Femur (tissue), 1 donor: ENCODE measurements at regions not wholly inside any gene's neighbourhood (a gene's known extent, or its start where the extent isn't known, plus 50 kb on each side); places are given as distances from the start of the nearest gene placed in this dataset.
A peak's percentile ranks its signal among the peaks of the same experiment; 100 is the strongest.

Source experiments
- DNase-seq: peaks from one replicate; pipeline ENCODE4 v3.0.0-alpha.2; 2017

DNA sequence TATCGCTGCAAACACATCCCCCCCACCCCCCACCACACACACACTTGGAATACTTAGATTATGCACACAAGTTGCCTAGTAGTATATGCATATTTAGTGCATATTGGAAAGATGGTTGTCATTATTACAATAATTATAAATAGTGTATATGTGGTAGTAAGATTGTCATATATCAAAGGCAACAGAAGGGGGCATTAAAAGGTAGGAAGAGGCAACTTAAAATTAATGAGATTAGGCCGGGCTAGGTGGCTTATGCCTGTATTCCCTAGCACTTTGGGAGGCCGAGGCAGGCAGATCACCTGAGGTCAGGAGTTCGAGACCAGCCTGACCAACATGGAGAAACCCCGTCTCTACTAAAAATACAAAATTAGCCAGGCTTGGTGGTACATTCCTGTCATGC lies 52.1 kb downstream of the GSC start:
- no peak for DNase-seq

DNA sequence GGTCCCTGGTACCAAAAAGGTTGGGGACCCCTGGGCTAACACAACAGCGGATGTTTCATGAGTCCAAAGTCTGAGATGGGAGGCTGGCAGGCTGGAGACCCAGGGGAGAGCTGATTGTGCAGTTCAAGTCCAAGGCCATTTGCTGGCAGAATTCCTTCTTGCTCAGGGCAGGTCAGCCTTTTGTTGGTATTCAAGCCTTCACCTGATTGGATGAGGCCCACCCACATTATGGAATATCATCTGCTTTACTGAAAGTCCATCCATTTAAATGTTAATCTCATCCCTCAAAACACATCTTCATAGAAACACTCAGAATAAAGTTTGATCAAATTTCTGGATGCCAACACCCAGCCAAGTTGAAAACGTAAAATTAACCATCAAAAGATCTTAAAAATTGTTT lies 52.9 kb downstream of the GSC start:
- no peak for DNase-seq

DNA sequence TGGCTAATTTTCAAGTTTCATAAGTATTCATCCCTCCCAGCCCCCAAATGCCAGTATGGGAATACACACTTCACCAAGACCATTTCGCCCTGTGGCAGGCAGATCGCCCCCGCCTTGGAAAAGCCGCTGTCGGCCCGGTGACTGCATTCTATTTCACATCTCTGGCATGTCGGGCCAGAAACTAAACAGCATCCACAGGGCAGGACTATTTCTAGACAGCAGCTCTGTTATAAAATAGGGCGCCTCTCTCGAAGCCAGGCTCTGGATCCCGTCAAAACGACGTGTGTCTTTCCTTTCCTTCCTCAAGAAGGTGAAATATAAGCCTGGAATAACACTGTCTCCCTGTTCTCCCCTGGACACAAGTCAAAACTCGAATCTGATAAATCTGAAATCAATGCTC lies 56.8 kb downstream of the GSC start:
- DNase-seq = no peak

DNA sequence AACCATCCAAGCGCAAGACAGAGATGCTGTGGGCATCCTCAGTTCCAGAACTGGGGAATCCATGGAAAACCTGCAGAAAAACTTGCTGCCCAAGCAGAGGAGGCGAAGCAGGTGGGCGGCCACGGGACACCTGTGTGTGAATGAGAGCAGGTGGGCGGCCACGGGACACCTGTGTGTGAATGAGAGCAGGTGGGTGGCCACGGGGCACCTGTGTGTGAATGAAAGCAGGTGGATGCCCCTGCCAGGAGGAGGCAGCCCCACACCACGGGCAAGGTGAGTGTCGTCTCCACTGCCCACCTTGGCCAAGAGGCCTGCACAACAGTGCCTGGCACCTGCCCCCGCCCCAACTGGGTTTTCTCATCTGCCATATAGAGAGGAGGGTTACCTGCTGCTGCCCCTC lies 59.2 kb downstream of the GSC start:
- no peak for DNase-seq

DNA sequence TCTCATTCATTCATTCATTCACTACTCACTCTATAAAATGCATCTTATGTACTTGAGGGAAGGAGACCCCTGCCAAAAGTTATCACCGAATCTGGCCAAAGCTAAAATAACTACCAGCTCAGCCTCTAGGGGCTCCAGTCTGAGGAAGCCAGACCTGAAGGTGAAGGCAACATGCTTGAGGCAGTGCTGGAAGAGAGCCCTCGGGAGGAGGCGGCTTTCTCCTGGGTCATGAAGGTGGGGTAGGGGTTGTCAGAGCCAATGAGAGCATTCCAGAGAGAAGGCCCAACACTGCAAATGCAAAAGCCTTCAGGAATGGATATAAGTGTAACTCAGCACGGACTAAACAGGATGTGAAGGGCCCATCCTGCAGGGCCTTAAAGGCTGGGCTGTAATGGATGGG lies 62.4 kb downstream of the GSC start:
- no peak for DNase-seq

DNA sequence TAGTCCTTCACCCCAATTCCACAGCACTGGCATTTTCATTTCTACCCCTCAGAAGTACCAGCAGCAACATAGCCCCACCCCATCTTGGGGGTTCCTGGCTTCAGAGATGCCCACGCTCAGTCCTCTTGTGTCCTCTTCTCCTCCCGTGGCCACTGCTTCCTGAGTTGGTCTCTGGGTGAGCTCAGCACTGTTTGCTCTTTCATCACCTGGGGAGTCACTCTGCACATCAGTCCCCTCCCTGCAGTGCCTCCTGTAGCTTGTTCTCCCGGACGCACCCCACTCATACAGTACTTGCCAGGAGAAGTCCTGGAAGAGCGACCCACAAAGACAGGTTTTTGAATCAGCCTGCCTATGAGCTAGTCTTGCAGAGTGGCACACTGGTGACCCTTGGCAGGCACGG lies 63.8 kb downstream of the GSC start:
- DNase-seq = no peak

DNA sequence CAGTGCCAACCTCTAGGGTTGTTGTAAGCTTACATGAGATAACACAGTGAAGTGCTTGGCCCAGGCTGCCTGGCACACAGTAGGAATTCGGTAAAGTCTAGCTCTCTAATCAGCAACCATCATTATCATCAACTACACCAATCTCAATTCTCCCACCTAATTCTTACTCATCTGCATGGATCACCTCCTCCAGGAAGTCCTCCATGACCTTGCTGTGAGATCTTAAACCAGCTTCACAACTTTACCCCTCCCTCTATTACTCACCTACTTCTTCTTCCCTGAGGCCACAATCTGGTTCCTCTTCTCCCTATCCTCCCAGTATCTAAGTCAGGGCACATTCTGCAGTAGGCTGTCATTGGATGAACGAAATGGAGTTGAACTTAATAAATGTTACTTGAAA lies 67.3 kb downstream of the GSC start:
- no peak for DNase-seq

DNA sequence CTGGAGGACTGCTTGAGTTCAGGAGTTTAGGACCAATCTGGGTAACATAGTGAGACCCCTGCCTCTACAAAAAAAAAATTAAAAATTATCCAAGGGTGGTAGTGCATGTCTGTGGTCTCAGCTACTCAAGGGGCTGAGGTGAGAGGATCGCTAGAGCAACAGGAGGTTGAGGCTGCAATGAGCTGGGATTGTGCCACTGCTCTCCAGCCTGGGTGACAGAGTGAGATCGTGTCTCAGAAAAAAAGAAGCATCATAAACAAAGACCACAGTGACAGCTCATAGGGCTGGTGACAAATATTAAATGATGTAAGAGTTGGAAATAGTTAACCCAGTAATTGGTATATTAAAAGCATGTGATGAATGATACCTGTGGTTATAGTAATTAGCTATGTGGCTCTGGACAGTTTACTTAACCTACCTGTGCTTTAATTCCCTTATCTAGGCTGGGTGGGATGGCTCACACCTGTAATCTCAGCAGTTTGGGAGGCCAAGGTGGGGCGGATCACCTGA lies 68.0 kb downstream of the GSC start:
- DNase-seq = no peak

DNA sequence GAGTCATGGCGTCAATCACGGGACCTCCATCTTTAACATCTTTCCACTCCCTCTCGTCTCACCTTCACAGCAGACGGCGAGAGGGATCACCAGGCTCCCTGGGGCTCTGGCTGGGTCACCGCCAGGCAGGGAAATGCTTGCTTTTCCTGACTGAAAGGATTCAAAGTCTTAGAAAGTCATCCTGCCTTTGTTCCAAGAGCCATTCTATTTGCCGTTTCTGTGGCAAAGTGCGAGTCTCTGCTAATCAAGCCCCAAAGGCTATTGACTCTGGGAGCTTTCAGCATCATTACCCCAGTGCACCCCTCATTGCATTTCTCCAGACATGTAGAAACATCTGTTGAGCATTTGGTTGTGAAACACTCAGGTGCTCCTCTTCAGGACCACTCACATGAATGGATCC lies 69.6 kb downstream of the GSC start:
- DNase-seq = no peak

DNA sequence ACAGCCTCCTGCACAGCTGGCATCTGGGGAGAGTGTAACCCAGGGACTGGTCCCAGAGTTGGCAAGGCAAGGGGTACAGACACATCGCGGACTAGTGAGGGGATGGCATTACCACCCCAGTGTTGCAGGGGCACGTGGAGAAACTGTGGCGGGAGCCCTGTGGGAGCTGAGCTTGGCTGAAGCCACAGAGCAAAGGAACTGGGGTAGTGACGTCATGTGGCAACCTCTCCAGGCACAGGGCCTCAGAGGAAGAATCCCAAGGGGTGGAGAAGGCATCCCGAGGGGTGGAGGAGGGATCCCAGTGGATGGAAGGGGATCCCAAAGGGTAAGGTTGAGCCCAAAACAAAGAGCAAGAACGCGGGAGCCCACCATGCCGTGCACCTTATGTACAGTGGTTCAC lies 70.1 kb downstream of the GSC start:
- no peak for DNase-seq

DNA sequence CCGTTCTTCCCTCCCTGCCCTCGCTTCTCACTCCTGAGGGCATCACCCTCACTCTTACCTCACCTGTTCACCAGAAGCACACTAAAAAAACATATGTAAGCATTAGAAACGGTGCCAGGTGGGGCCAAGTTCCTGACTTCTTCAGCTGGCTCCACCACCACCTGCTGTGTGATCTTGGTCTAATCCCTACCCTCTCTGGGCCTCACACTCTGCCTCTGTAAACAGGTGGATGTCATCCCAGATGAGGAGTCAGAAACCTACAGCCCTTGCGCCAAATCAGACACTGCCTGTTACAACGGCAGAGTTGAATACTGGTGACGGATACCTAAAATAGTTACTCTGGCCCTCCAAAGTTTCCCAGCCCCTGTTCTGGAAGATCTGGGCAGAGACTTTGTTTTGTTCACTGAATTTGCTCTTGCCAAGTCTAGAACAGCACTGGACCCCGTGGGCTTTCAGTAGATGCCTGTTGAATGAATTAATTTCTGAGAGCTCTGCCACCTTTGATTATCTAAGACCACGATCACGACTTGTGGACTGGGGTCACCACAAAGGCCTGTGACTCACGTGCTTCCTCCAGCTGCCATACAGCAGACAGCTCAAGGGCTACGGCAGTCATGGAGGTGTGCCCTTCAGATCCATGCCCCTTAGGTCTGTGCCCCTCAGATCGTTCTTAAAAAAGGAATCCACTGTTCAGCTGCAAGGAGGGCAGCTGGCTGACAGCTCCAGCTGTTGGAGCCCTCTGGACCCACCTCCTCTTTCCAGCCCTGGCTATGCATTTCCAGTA lies 71.9 kb downstream of the GSC start:
- DNase-seq = no peak

DNA sequence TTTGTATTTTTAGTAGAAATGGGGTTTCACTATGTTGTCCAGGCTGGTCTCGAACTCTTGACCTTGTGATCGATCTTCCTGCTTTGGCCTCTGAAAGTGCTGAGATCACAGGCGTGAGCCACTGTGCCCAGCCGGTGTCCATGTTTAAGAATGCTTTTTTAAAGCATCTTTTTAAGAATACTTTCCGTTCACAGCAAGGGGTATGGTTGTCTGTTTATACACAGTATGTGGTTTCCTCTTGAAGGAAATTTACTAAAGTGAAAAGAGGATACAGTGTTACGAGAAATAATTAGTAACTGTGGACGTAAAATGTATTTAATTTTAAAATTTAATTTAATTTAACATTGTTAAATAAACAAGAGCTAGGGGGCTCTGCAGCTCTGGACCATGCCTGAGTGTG lies 73.4 kb downstream of the GSC start:
- no peak for DNase-seq

DNA sequence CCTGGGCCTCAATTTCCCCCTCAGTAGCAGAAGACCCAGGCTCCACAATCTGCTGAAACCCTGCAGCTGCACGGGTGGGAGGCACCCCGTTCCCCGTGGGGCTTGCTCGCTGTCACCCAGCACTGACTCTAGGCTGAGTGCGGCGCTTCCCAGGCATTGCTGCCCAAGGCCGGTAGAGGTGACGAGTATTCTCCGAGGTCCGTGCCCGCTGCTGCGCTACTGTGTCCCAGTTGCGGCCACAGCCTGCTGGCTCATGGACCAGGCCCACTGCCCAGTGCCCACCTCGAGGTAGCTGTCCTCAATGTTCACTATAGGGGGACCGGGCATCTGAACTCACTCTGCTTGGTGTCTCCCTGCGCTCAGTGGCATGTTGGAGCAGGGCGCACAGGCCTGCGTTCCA lies 74.7 kb downstream of the GSC start:
- no peak for DNase-seq

DNA sequence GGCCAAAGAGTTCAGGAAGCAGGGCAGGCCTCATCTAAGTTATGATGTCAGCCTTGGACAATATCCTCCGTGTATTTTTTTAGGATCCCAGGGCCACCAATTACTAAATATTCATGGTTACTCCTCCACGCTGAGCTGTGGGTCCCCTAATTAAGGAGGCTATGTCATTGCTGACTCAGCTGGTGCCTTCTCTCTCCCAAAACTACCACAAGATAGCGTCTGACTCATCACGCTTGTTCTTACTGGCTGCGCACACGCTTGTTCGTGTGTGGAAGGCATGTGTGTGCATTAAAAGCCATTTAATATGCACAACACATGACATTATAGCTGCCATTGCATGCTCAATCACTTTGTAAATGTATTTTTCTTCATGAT lies 78.3 kb downstream of the GSC start:
- DNase-seq = no peak

DNA sequence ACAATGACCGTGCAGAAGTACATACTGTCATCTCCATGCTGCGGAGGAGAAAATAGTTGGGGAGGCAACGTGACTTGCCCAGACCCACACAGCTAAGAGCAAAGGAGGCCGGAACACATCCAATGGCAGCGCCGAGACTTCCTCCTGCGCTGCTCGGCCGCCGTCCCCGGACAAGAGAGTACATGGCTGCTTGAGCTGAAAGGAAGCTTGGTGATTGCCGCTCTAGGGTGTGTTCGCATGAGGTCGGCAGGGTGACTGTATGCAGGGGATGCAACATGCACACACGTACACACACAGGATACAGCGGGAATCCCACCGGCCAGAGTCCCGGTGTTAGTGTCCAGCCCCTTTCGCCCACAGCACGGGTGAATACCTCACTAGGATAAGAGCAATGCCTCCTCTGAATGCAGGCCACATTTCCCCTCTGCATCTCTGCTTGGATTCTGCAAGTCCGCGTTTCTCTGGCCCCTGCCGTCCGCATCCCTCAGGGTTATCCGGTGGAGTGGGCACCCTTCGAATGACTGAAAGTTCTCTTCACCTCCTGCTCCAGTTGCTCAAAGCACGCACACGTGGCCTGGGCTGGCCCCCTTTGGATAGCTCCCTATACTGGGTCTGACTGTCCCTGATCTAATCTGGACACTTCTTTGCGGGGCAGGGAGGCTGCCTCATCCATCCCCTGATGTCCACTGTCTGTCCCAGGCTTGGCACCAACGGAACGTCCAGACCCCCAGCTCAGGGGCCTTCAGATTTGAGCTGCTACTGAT lies 78.8 kb downstream of the GSC start:
- DNase-seq = no peak

DNA sequence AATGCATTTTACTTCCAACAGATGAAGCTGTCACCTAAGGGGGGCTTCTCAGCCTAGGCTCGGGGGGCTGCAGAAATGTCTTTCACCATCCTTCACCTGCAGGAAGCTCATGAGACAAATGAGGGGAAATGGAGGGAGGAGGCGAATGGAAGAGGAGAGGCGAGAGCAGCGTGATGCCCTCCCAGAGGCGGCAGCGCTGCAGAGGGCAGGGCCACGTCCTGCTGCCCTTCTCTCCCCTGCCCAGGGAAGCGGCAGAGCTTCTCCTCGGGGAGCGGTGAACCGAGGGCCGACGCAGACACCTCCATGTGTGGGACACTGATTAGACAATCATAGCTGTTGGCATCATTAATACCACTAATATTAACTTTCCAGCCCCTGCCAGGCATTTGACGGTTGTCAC lies 78.3 kb downstream of the SERPINA3 start:
- DNase-seq = no peak

DNA sequence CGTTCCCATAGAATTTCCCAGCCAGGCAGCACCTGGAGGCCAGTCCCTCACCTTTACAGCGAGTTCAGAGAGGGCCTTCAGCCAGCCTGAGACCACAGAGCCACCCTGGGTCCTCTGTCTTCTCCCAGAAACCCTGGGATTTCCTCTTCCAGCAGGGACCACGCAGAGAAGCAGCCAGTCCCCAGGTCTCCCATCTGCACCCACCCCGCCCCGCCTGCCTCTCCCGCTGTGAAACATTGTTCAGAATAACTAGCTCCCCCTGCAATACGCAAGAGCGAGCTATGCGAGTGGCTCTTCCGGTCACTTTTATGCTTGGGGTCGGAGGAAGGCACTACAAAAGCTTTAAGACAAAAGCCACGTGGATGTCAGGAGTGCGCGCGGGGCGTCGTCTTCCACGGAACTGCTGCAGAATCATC lies 77.8 kb downstream of the SERPINA3 start:
- DNase-seq = no peak

DNA sequence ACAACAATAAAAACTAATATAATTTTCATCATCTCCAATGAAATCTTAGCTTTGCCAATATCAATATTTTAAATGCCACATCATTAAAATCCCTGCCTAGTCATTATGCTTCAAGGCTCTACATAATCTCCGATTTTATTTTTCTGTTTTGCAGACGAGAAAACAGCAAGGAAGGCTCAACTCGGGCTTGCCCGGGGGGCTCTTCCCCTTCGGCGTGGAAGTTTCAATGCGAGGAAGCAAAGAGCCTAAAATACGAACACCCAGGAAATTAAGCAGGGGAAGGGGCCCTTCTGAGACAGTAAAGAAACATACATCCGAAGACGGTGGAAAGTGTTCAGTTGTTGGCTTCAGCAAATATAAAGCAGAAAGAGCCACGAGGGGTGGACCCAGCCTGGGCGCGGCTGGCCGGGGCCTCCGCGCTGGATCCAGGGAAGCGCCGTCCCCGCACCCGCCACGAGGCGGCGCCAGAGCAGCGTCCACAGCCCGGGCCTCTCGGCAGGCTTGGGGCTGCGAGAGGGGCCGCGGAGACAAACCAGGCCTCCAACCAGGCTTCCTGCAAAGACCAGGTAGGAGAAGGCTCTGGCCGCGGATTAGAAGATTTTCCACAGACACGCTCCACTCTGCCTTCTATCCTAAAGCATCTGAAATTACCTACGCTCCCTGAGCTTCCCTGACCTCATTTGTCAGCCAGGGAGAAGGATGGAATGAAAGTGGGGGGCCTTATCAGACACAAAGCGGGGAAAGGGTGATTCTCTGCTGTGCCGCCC lies 77.2 kb downstream of the SERPINA3 start:
- peak; percentile 86 for DNase-seq

DNA sequence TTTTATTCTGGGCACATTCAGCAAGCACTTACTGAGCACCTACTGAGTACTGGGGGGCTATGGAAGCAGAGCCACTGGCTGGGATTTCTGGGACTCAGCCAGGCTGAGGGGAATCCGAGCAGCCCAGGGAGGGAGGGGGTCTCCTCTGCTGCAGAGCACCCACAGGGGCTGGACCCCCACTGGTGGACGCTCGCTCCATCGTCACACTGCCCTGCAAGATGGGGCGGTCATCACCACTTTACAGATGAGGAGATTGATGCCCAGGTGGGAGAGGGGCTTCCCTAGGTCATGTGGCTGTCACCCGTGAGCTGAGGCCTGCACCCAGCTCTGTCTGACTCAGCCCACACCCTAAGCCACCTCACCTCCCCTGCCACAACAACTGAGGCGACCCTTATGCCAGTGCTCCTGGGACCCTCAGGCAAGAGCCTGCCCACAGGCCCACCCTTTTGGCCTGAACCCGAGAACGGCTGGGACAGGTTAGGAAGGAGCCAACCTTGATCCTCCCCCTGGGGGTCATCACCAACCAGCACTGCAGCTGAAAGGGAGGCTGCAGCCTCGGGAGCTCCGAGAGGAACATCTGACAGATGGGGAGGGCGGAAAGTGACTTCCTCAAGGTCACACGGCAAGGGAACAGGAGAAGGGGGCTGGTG lies 74.4 kb downstream of the SERPINA3 start:
- no peak for DNase-seq

DNA sequence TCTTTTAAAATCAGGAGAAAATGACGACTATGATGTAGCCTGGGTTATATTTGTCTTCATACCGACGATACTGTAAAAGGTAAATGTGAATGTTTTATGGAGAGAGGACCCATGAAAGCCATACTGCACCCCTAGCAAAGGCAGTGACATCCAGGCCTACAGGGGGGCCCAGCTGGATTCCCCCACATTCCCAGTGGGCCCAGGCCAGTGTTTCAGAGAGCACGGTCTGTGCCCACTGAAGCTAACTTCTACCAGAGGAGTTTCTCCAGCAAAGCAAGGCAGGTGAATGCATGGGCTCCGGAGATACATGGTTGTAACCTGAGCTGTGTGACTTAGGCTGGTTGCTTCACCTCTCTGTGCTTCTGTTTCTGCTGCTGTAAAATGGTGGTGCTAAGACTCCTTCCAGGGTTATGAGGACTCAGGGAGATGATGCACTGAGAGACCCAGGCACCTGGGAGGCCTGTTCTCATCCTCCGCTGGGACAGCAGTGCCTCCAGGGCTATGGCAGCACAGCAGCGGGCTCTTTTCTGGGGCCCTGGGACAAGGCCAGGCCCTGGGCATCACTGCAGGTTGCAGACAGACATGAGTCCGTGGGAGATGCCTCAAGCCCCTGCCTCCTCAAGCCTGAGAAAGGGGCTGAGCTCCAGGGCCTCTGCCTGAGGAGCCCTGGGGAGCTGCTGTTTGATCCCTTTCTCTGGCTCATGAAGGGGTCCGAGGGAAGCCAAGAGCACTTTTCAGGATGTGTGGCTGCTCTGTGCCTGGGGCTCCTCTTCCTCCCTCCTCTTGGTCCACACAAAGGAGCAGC lies 73.7 kb downstream of the SERPINA3 start:
- no peak for DNase-seq

DNA sequence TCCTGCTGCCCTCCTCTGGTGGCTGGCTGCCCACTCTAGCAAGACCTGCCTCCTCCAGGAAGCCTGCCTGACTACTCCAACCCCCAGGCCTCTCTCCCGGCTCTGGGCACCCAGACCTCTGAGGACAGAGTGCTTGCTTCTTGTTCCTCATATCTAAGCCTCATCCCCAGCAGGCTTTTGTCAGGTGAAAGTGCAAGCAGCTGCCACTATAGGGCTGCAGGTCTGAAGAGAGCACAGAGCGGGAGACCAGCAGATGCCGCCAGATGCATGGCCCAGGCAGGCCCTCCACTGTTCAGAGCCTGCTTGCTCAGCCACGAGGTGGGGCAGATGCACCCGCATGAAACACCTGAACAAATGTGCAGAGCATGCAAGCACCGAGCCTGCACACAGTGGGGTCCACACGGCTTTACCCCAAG lies 73.0 kb downstream of the SERPINA3 start:
- no peak for DNase-seq

DNA sequence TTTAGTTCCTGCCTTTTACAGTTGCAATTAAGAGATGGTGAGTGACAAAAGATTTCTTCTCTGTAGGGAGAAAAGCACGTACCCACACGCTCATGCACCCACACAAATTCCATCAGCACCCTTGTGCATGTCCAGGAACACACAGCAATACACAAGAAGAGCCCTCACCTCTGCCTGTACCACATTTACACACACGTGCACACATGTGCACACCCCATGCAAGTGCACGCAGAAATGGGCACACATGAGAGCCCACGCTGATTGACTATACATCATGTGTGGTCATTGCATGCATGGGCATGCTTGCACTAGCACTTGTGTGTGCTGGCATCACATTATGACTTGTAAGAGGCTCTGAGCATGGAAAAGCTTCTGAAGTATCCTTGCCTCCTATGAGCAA lies 70.5 kb downstream of the SERPINA3 start:
- DNase-seq = peak; percentile 5
